ENCODE measurements at regions not wholly inside any gene's neighbourhood (a gene's known extent, or its start where the extent isn't known, plus 50 kb on each side); places are given as distances from the start of the nearest gene placed in this dataset.

GRCh38 chr14:34234258-34234657, 227.8 kb downstream of the SPTSSA start:
- no peak for TF ChIP-seq CTCF (IDR thresholded peaks at IDR 0.05)
- no peak for TF ChIP-seq EZH2 (IDR thresholded peaks at IDR 0.05)
